NCI-H1417 (cell line): ENCODE measurements at regions not wholly inside any gene's neighbourhood (a gene's known extent, or its start where the extent isn't known, plus 50 kb on each side); places are given as distances from the start of the nearest gene placed in this dataset.

Experiments used
- DNase-seq, 3 experiments: peaks; one replicate each; lab custom pipeline; 2025; lab: John Stamatoyannopoulos, UW

DNA sequence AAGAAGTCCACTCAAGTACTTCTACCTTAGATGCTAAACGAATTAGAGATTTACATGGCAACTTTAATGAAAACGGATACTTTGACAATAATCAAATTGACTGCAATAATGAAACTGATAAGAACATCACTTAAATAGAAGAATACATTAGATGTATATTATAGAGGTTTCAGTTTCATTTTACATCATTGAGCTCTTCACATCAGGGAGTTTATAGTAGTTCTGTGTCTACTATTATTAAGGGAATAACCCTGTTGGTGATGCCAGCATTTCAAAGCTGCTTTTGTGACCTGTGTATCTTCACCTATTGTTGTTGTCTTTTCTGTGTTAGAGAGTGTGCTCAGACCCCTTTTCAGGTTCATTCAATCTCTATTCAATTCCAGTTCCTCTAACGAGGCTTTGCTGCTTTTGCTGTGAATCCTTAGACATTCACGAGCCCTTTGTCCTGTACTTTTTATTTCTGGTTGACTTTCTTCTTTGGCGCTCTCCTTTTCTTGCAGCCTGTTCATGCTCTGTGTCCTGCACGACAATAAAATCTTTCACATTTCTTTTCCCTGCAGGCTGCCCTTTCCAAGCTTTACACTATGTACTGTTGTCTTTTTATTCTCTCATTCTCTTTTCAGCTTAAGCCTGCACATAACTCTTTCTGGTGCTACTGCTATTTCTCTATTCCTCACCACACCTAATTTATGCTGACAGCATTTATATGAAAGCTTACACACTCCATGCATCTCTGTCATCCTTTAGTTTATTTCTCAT, 232.1 kb downstream of the CPE start:
- DNase-seq = no peak

DNA sequence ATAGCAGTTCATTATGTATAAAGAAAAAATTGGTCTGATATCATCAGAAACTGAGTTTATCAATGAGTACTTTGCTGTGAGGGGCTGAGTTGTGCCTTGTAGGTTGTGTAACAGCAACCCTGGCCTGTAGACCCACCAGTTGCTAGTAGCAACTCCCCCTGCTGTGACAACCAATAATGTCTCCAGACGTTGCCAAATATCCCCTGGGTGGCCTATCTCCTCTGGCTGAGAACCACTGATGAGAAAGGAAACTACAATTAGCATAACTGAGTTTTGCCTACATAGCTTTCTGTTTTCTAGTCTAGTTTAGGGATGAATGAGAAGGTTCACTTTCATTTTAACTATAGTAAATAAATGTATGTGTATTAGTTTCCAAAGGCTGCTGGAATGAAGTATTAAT, 234.1 kb downstream of the CPE start:
- DNase-seq = peak in 2 of 3 experiments; percentile 2 to 24

DNA sequence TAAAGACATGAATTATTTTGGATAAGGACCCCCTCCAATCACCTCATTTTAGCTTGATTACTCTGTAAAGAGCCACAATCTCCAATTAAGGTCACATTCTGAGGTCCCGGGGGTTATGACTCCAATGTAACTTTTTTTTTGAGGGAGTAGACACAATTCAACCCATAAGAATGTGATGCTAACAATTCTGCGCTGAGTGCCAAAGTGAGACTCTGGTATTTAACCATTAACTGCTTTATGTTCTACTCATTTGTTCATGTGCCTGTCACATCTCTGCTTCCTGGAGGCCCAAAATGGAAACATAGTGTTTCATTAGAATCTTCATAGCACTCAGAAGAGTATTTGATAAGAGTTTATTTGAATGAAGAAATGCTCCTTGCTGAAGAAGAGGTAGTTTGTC, 234.8 kb downstream of the CPE start:
- no peak for DNase-seq

DNA sequence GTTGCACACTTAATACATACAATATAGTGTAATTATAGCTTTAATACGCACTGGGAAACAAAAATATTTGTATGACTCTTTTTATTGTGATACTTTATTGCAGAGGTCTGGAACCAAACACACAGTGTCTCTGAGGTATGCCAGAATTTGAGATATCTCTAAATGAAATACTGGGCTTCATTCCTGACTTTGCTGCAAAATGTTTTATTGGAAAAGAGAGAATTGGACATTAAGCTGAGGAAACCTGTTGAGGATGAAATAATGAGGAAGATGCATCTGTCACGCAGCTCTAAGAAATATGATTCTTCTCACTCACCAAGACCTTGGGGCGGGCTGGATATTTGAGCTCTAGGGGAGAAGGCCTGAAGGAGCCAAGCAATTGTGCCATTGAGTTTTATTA, 242.1 kb downstream of the CPE start:
- DNase-seq = no peak

DNA sequence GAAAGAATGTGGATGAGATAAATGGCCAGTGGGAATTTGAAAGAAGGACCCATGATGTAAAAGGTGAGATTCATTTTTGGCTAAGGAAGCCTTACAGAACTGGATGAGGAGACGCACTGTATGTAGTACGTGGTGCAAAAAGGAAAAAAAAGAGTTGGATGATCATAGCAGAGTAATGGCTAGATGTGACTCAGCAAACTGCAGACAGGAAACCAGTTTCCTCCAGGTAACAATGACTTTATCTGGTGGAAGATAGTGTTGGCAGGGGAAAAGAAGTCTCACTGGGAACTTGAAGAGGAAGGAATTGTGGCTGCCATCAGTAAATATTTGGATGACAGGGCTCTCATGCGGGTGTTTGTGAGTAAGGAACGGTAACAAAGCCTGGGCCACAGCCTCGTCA, 243.2 kb downstream of the CPE start:
- no peak for DNase-seq

DNA sequence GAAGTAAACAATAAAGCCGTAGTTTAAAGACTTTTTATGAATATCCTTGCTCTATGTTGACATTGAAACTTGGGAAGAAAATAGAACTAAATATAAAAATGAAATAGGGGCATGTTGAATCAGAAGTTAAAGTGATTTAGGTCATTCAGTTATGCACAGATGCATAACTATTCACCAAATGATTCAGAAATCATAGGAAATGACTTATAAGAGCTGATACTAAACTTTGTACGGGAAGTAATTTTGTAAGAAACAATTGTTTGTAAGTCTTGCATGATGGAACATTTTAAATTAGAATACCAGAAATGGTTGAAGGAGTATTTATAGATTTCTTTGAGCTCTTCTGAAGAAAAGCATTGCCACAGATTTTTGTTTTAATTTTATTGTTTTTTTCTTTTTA, 246.5 kb downstream of the CPE start:
- DNase-seq = no peak

DNA sequence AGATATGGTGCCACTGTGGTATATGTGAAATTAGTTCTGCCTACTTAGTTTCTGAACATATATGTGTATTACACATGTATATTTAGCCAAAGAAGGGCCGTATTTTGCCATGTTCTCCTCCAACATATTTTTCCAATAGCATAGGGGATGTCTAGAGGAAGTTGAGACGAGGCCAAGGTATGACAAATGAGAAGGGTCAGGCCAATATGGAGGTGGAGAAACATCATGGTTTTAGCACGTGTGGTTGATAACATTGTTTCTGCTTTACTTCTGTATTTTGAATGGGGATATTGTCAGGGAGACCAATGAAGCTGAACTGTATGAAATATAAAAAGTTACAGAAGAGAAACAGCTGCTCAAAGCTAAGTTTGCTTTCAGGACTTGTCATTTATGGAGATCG, 246.7 kb upstream of the TLL1 start:
- no peak for DNase-seq

DNA sequence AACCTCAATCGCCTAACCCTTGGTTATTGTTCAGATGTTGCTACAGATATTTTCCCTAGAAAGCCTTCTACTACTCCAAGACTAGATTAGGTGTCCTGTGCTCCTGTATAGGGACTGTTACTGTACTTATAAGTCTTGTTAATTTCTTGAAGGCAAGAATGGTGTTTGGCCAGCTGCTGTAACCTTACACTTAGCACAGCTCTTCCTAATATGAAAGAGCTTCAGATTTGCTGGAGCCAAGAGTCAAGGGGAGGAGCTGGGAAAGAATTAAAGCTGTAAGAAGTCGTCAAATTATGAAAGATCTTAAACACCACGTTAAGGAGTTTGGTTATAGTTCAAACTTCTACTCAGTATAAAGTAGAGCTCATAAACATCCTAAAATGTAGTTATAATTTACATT, 245.9 kb upstream of the TLL1 start:
- DNase-seq = no peak

DNA sequence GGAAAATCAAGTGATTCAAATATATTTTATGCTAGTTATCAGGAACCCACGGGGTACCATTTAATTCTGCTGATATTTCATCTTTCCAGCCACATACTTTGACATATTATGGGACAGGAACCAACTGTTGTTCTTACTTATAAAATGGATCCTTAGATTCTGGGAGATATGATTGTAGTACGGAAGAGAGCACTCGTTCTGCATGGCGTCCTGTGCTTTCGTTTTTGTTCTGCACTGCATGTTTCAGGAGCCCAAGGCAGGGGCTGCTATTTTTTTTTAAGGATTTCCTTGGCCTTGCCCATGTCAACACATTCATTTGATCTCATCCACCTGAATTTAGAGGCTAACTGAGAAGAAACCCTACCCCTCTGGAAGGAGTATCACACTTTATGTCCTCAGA, 245.5 kb upstream of the TLL1 start:
- no peak for DNase-seq

DNA sequence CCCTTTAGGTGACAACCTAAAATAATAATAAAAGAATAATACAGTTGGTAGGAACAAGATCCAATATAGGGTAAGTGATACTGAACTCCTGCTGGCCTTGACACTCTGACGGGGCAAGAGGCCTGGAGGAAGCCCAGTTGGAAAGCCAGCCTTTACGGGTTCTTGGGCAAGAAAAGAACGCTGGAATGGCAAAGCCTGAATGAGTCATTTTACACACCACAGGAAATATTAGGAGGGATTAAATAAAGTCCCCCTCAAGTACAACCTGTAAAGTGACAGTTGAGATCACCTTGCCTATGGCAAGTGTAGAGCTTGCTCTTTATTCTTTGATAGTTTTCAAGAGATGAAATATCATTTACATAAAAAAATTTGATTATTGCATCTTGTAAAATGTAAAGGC, 244.5 kb upstream of the TLL1 start:
- DNase-seq = no peak

DNA sequence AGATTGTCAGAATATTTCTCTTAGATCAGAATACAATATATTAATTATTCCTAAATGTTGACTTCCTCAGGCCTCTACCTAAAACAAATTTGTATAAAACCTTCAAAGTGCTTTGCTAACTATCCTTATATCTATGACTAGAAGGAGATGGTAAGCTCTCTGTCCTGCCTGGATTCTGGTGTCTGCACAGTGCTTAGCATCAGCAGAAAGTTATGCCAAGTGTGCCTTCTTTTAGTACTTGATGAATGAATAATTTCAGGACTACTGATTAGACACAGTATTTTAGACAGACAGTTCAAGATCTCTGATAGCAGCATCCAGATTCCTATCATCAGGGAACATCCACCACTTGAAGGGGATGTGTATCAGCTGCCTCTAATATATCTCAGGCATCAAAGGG, 242.4 kb upstream of the TLL1 start:
- DNase-seq = peak in 1 of 3 experiments; percentile 23

DNA sequence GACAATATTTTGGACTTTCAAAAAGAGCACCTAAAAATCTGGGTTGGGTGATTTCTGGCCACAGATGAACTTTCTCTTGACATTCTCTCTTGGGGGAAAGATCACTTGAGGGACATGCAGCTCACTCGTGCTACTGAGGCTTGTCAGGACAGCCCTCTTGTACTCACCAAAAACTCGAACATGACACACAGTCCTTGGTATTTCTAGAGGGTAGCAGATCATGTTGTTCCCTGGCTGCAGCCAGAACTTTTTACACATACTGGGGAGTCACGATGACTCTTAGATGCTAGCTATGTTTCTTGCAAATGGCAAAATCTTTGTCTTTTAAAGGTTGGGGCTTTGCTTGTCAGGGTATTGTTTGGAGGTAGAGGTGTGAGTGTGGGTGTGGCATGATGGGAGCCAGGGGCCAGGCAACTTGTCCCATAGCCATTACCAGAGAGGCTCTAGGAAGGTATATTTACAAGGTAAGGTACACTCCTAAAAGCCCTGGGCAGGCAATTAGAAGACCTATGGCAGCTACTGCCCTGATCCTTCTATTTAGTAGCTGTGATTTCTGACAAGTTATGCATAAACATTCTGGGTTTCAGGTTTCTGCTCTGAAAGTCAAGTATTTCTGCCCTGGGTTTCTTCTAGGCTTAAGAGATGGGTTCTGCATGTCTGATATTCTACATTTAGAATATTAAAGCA, 241.7 kb upstream of the TLL1 start:
- DNase-seq = no peak

DNA sequence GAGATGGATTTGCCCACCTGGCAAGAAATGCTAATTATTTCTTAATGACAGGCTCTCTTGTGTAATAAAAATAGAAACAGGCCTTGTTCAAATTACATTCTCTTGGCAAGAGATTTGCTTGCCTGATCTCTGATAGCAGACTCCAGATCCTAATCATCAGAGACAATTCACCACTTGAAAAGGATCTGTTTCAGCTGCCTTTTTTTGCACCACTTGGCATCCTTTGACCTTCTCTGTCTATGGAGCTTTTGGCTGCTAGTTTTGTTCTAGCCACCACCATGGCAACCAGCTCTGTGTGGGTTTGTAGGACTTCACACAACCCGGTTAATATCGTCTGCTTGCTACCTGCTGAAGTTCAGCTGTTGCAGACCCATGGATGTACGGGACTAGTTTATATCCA, 241.1 kb upstream of the TLL1 start:
- peak in 2 of 3 experiments; percentile 83 to 97 for DNase-seq

DNA sequence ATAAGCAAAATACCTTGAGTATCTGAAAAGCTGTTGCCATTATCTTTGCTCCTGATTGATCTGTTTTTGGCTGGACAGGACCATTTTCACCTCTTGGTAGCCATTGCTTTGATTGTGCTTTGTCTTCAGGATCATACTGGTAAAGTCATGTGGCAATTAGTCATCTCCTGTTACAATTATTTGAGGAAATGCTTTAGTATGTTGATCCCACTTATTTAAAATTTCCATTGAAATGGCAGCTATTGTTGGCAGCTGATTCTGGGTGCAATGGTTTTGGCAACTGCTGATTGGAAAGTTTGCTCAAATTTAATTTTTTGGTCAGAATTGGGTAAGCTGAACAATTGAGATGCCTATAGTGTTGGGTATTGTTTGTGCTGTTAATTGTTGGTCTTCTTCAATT, 238.3 kb upstream of the TLL1 start:
- no peak for DNase-seq

DNA sequence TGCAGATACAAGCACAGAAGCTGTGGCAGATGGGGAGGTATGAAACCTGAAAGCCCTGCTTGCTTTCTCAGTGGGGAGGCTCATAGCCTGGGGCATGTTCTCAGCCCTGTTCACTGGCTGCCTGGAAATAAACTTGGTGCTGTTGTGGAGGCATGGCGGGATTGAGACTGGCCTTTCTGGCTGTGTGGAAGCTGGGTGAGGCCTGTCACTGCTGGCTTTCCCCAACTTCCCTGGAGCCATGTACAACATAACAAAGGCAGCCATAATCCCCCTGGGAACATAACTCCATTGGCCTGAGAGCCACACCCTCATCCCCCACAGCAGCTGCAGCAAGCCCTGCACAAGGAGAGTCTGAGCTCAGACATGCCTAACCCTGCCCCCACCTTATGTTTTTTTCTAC, 237.7 kb upstream of the TLL1 start:
- DNase-seq = no peak

DNA sequence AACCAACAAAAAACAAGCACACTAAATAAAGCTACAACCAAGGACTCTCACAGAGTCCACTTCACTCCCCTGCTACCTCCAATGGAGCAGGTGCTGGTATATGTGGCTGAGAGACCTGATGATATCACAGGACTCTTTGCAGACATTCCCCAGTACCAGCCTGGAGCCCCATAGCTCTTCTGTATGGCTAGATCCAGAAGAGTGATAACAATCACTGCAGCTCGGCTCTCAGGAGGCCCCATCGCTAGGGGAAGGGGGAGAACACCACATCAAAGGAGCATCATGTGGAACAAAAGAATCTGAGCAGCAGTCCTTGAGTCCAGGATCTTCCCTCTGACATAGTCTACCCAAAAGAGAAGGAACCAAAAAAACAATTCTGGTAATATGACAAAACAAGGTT, 237.1 kb upstream of the TLL1 start:
- no peak for DNase-seq

DNA sequence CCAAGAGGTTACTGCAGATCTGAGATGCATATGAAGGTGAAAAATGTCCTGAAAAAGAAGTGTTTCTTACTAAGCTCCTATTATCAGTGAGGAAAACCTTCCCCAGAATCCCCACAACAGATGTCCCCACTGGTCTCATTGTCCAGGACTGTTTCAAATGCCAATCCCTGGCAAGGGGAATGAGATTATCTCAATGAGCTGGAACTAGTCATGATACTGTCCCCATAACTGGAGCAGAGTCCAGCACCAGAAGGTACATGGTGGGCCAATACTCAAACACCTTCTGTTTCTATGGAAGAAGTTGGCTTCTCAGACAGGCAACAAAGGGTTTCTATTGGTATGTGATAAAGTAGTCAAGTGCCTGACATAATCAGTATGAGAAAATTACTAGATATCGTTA, 221.1 kb upstream of the TLL1 start:
- no peak for DNase-seq

DNA sequence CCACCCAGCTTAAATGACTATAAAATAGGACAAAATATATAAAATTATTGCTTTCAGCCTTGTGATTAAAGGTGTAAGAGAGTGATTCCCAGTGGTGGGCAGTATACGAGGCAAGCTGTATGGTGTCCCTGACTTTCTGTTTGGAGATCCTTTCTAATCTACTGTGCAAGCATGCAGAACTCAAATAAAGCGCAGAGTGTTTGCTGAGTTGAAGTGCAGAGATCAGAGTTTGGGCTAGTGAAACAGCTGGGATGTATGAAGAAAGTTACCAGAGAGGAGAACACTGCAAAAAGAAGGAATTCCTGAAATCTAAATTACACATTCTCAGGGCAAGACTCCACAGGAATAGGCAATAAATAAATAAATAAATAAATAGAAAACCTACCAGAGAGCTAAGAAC, 218.5 kb upstream of the TLL1 start:
- DNase-seq = no peak

DNA sequence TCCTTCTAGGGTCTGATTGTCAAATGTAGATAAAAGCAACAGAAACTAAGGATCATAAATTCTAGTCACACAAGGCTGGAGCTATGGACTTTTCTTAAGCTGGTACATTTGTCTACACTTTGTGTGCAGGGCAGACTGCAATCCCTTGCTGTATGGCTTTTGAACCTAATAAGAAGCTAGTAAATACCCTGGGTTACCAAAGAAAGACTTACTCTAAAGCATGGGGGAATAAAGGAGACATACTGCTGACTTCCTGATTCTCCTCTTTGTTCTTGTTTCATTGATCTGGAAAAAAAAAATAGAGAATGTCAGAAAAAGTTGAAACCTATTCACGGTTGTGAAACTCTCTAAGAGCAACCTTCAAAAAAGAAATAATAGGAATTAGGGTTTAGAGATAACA, 216.6 kb upstream of the TLL1 start:
- DNase-seq = no peak

DNA sequence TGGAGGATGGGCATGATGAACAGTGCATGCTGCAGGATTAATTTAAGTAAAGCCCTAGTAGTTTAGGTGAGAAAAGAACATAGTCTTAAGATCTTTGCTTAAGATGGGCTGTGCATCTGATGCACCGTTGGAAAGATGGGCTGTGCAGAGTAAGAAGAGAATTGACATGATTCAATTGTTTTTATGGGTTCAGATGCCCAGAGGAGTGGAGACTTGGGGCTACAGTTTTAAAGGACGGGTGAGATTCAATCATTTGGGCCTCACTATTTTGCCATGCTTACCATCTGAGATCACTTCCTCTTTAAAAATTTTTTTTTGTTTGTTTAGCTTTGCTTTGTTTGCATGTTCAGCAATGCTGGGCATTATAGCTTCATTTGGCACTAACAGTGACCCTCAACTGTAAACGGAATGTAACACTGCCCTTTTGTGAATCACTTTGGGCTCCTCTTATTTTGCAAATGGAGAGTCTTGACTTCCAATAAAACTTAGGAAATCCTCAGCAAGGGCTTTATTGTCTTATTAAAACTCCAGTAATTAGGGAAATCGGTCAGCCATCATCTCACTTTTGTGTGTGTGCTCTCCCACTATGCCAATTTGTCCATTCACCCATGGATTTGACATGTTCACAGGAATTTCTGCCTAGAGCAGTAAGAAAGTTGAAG, 216.1 kb upstream of the TLL1 start:
- no peak for DNase-seq

DNA sequence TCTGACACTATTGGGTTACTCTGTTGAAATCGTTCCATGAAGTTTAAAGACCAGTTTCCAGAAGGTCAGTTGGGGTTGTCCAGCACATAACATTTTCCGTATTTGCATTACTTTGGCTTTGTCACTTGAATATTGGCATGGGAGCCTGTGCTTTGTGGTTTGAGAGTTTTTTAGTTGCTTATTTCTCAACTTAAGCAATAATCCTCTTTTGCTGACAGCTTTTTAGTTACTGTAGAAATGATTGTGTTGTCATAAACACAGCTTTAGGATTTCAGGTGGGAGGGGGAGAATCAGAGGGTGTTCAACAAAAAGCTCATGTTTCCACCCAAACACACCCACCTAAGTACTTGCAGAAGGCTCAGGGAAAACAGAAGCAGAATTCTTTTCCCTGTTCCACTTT, 210.7 kb upstream of the TLL1 start:
- DNase-seq = no peak

DNA sequence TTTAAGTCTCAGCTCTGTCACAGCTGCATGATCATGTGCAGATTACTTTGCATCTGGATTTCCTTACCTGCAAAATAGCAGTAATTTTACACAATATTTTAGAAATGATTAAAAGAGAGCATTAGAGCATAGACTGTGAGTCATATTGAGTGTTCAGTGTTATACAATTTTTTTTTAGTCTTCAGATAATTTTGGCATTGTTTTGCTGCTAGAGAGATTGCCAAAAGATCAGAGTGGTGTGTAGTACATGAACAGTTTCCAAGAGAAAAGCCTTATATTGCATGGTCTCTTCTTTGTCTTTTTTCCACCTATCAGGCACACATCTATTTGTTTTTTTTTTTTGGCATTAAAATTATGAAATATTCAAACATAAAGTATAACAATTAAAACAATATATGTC, 209.6 kb upstream of the TLL1 start:
- DNase-seq = no peak

DNA sequence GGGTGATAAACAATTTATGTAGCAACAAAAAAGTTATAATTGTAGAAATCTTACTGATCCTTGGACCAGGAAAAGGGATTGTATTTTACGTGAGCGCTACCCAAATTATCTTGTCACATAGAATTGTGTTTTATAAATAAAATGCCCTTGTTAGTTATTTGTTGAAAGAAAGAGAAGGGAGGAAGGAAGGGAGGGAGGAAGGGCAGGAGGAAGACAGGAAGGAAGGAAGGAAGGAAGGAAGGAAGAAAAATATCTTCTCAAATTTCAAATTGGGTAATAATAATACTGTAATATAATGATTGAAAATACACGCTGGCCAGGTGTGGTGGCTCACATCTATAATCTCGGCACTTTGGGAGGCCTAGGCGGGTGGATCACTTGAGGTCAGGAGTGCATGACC, 206.2 kb upstream of the TLL1 start:
- peak in 1 of 3 experiments; percentile 10 for DNase-seq
